Inflammatory macrophage treated with lipopolysaccharide for 4 hours (primary cell): ENCODE measurements at regions not wholly inside any gene's neighbourhood (a gene's known extent, or its start where the extent isn't known, plus 50 kb on each side); places are given as distances from the start of the nearest gene placed in this dataset.
A peak's percentile ranks its signal among the peaks of the same experiment; 100 is the strongest.

Experiments
- DNase-seq: peaks from one replicate; pipeline ENCODE4 v3.0.0-alpha.2; 2020

GRCh38 chr12:82149045-82149444 is 209.1 kb downstream of the CCDC59 start:
- no peak for DNase-seq

DNA sequence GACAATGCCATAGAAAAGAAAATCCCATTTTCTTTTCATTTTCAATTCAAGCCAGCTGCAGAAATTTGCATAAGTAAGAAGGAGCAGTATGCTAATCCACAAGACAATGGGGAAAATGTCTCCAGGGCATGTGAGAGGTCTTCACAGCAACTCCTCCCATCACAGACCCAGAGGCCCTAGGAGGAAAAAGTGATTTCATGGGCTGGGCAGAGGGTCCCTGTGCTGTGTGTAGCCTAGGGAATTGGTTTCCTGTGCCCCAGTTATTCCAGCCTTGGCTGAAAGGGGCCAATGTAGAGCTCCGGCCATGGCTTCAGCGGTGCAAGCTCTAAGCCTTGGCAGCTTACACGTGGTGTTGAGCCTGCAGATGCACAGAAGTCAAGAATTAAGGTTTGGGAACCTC is 211.4 kb downstream of the CCDC59 start:
- DNase-seq = no peak

GRCh38 chr12:82144505-82144904 is 213.7 kb downstream of the CCDC59 start:
- DNase-seq = no peak

DNA sequence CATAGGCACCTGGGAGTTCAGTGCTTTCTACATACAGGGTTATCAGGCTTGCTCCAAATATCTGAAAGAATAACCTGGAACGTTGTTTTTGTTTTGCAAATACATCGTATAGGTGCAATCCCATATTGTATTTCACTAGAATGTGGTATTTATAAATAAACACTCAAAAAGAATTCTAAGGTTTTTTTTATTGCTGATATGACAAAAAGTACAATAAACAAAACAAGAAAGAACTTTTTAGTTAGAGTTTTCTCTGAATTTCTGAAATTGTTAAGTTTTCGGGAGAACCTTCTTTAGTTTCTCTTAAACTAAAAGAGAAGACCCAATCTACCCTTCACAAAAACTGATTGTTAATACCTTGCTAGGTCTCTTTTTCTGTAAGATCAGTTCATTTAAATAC is 225.8 kb downstream of the CCDC59 start:
- no peak for DNase-seq

DNA sequence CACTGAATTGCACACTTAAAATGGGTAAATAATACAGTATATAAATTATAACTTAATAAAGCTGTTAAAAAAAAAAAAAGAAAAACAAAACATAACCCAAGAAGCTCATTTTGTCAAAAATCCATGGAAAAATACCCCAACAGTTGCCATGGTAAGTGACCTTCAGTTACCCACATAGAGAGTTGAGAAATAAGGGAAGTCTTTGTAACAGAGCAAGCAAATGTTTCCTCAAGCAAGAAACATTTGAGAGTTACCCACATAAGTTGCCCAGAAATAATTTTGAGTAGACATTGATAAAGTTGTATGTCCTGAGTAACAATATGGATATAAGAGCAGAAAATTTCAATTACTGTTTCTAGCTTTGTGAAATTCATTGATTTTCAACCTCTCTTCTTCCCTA is 227.4 kb downstream of the CCDC59 start:
- DNase-seq = no peak

DNA sequence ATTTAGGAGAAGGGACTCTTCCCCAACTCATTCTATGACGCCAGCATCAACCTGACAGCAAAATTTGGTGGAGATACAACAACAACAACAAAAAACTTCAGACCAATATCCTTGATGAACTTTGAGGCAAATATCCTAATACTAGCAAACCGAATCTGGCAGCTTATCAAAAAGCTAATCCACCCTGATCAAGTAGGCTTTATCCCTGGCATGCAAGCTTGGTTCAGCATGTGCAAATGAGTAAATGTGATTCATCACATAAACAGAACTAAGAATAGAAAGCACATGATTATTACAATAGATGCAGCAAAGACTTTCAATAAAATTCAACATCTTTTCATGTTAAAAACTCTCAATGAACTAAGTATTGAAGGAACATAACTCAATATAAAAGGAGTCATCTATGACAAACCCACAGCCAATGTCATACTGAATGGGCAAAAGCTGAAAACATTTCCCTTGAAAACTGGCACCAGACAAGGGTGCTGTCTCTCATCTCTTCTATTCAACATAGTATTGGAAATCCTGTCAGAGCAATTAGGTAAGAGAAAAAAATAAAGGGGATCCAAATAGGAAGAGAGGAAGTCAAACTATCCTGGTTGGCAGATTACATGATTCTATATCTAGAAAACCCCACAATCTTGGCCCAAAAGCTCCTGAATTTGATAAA is 233.3 kb downstream of the CCDC59 start:
- no peak for DNase-seq

DNA sequence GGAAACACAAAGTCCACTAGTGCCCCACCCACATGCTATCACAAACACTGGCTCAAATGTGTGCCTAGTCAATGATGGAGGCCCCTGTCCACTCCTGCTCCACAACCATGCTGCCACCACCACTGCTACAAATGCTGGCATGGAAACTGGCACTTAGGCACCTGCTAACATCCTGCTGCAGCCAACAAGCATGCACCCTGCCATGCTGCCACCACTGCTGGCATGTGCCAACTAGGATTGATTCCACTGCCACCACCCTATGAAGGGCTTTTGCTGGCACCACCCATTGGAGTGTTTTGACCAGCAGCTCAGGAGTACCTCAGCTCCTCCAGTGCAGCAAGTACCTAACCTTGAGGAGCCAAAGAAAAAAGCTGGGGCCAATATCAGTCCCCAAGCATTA is 236.6 kb downstream of the CCDC59 start:
- DNase-seq = no peak

DNA sequence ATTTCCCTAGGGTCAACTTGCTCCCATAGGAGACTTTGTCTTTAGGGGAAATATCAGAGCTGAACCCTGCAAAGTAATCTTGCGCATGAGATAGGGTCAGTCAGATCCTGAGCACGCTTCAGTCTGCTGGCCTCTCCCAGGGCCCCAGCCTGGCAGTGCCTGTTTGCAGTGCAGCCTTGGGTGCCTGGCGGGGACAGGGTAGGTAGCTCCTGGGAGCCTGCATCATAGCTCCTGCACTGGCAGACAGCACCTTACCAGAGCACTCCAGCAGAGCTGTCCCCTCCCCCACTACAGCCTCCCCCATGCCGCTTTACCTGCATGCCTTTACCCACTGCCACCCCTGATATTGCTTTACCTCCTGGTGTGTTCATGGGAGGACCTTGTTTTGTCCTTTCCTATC is 237.3 kb downstream of the CCDC59 start:
- no peak for DNase-seq

DNA sequence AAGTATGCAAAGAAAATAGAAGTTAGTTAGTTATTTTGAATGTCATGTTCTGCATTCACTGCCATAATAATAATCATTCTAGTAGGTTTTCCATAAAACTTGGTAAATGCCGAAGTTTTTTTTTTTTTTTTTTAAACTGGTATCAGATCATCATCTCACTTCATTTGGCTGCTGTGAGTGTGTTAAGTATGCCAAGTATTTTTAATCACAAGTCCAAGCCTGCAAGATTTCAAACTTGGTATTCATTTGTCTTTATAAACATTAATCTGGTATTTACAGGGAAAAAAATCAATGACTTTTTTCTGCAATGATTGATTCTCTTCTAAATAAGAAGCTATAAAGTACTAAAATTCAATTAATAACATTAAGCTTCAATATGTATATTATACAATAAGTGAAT is 248.9 kb downstream of the CCDC59 start:
- DNase-seq = no peak

- DNase-seq = no peak
These were observed 249.6 kb downstream of the CCDC59 start for GRCh38 chr12:82108615-82109014.

DNA sequence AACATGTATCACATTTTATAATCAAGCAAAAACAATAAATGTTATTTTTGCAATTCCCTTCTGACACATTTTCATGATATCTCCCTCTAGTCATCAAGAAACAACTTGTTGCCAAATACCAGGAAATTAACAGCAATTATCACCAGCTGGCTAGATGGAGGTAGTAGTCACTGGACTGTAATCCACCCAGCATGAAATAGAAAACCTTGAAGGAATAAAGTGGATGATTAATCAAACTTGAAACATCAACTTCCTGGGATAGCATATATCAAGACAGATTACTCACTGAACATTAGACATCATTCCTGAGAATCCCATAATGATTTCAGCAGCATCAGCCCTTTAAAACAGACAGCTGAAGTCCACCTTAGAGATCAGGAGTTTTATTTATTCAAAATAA is 259.0 kb downstream of the CCDC59 start:
- no peak for DNase-seq

GRCh38 chr12:82097877-82098276 is 260.3 kb downstream of the CCDC59 start:
- no peak for DNase-seq

DNA sequence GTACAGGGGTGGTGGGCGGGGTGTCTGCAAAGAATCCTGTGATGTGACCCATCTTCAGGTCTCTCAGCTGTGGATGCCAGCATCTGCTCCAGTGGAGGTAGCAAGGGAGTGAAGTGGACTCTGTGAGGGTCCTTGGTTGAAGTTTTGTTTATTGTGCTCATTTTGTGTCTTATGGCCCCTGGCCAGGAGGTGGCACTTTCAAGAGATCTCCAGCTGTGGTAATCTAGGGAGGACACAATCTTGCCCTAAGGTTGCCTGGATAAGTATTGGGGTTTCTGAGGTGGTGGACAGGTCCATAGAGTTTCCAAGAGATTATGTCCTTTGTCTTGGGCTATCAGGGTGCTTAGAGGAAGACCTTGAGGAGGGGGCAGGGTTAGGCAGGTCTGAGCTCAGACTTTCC is 260.7 kb downstream of the CCDC59 start:
- no peak for DNase-seq

GRCh38 chr12:82090165-82090564 is 268.0 kb downstream of the CCDC59 start:
- DNase-seq = no peak

- no peak for DNase-seq
These were observed 268.6 kb downstream of the CCDC59 start for GRCh38 chr12:82089369-82090121.

DNA sequence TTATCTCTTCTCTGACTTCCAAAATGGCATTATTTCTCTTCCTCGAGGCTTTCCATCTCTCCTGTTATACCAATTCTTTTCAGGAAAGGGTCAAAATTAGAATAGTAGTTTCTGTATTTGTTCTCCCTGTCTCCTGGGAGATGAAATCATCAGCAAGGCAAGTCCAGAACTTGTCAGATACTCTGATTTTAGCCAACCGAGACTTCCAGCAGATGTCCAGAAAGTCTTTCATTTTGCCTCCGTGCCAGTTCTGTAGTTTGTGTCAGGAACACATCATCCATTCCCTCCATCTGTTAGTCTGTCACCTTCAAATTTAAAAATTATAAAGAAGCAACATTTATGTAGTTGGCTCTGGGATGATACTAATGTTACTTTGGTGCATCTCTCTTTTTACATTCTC is 275.7 kb downstream of the CCDC59 start:
- DNase-seq = no peak

DNA sequence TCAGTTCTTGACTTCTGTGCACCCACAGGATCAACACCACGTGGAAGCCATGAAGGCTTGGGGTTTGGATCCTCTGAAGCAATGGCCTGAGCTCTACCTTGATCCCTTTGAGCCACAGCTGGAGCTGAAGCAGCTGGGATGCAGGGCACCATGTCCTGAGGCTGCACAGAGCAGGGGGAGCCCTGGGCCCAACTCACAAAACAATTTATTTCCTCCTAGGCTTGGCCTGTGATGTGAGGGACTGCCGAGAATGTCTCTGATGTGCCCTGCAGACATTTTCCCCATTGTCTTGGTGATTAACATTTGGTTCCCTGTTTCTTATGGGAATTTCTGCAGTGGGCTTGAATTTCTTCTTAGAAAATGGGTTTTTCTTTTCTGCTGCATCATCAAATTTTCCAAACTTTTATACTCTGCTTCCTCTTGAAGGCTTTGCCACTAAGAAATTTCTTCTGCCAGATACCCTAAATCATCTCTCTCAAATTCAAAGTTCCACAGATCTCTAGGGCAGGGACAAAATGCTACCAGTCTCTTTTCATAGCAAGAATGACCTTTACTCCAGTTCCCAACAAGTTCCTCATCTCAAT is 288.2 kb downstream of the CCDC59 start:
- no peak for DNase-seq

GRCh38 chr12:82058197-82058596 is 299.0 kb upstream of the PPFIA2 start:
- no peak for DNase-seq

DNA sequence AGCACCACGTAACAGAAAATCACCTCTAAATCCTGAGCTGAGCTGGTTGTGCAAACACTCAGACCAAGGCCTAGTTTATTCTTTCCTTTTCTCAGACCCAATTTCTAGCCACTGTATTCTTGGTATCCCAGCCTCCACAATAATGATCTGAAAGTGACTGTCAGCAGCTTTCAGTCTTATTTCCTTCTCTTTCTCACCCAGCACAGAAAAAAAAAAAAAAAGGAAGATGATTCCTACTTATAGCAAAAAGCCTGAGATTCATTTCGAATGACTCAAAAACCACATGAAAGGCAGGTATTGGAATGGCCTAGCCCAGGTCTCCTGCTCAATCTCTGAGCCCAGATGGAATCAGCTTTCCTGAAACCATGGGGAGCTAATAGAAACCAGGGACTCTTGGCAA is 298.6 kb upstream of the PPFIA2 start:
- DNase-seq = peak; percentile 2

DNA sequence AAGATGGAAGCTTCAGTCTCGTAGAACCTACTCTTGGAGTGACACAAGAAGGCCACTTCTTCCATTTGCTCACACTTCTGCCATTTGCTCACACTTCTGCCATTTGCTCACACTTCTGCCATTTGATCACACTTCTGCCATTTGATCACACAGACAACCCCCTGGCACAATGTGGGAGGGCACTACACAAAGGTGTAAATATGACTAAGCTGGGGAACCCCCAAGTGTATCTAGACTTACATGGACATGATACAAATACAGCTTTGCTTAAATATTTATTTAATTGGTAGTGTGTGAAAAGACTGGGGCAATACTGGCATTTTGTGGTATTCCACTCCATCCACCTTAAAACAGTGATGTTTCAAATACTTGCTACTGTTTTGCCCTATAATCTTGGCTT is 296.2 kb upstream of the PPFIA2 start:
- no peak for DNase-seq

- DNase-seq = no peak
These were observed 295.4 kb upstream of the PPFIA2 start for GRCh38 chr12:82054566-82054965.

GRCh38 chr12:82047446-82047845 is 288.3 kb upstream of the PPFIA2 start:
- peak; percentile 41 for DNase-seq

DNA sequence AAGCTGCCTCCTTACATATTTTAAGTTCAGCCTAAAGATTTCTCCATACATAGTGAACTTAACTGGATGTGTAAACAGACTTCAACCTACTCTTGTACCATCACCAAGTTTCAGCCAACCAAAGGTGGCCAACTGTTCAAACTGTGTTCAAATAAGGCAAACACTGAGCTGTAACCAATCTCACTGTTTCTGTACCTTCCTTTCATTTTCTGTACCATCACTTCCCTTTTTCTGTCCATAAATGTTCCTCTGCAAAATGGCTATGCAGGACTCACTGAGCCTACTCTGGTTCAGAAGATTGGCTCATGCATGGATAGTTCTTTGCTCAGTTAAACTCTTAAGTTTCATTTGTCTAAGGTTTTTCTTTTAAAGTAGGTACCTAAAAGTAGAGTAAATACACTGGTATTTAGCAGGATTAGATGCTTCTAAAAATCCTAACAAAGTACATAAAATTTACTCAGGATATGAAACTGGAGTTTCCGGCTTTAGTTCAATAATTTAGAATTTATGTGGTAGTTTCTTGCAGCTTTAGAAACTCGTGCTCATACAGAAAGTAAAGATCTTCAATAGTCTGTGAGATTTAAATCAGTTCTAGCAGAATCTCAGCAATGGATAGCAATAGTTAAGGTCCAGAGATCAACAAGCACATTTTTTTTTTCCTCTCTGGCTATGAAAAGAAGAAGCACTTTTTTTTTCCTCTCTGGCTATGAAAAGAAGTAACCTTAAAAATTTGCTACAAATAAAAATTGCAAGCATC is 282.0 kb upstream of the PPFIA2 start:
- peak; percentile 44 for DNase-seq

DNA sequence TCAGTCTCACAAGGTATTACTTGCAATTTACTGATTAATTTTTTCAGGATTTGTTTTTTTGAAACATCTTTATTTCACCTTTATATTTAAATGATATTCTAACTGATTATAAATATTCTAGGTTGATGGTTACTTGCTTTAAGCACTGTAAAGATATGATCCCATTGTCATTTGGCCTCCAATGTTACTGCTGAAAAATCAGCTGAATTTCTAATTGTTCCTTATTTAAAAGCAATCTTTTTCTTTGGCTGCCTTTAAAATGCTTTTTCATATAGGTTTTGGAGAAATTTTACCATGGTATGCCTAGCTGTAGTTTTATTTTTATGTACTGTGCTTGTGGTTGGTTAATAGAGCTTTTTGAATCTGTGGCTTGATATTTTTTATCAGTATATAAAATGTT is 275.6 kb upstream of the PPFIA2 start:
- no peak for DNase-seq
